Activated CD4-positive, alpha-beta T cell treated with anti-CD3 and anti-CD28 coated beads, Interleukin-2, amount 10 ng/mL, durations not matched to agents 7 days and 5 days (primary cell): ENCODE measurements at regions not wholly inside any gene's neighbourhood (a gene's known extent, or its start where the extent isn't known, plus 50 kb on each side); places are given as distances from the start of the nearest gene placed in this dataset.

ENCODE experiments used
- CTCF ChIA-PET: fragments of 350-600 bp; sonication (Branson Sonifier 250); formaldehyde crosslinking; loops from one replicate; lab custom pipeline; 2021; ENCODE audit warnings: antibody characterized with exemption; lab: Charles Lee
- POLR2A ChIA-PET: fragments of 350-600 bp; sonication (Branson Sonifier 250); formaldehyde crosslinking; loops from one replicate; lab custom pipeline; 2021; ENCODE audit warnings: antibody characterized with exemption; lab: Charles Lee
- DNase-seq: peaks from one replicate; pipeline ENCODE4 v3.0.0-alpha.2; 2020
- H3K27ac Mint-ChIP-seq: one replicate; pipeline ENCODE4 v1.8.0; 2021; ENCODE audit warnings: mild to moderate bottlenecking, moderate library complexity, mixed read lengths
- H3K27me3 Mint-ChIP-seq: one replicate; pipeline ENCODE4 v1.8.0; 2021; ENCODE audit warnings: mixed read lengths
- H3K36me3 Mint-ChIP-seq: one replicate; pipeline ENCODE4 v1.8.0; 2021; ENCODE audit warnings: low read depth, mixed read lengths
- H3K4me1 Mint-ChIP-seq: one replicate; pipeline ENCODE4 v1.8.0; 2021; ENCODE audit warnings: mixed read lengths
- H3K4me3 Mint-ChIP-seq: one replicate; pipeline ENCODE4 v1.8.0; 2021; ENCODE audit warnings: mild to moderate bottlenecking, moderate library complexity, mixed read lengths
- H3K9me3 Mint-ChIP-seq: one replicate; pipeline ENCODE4 v1.8.0; 2021; ENCODE audit warnings: mixed read lengths

GRCh38 chr12:107329569-107330324 is 236.4 kb upstream of the CRY1 start:
- ChIA-PET CTCF (interaction anchor here (0.6 to 1.6 kb wide), 4 partner anchors 9 to 21 kb away, joined by 3 to 15 read pairs (median 4); no protein-coding TSS in a partner anchor), POLR2A (no interaction called here)
- Mint-ChIP-seq H3K27me3 (no peaks in the 10 kb centered on the region), H3K36me3 (peaks cover 37% of the 10 kb centered on the region), H3K4me3 (no peak overlapping the region), H3K9me3 (peaks cover 5% of the 10 kb centered on the region), H3K27ac (no peak overlapping the region), H3K4me1 (peaks cover 74% of the 10 kb centered on the region)
- DNase-seq = no peak

DNA sequence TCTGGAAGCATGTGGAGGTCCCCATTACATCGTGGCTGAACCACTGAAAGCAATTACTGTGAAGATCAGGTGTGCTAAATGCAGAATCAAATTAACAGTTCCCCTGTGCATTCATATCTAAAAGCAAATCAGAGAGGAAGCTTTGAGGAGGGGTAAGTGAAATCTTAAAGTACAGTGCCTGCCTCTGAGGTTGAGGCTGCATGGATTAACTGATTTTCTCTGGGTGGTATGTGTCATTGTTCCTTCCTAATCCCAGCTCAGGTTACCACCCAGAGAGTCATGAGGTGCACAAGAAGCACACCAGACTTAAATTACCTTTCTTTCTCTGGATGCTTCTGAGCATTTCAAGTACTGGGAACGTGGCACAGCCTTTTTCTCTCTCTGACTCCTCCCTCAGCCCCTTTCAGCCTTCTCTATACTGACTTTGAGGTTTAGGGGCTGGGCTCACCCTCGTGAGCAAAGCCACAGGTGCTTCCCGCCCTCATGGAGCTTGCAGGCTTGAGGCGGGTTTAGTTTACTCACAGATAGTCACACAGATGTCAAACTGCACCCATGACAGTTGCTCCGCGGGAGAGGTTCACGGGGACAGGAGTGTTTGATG is 237.6 kb upstream of the CRY1 start:
- ChIA-PET CTCF (interaction anchor here (1.6 kb wide), 1 partner anchor 11 kb away, joined by 15 read pairs; no protein-coding TSS in a partner anchor), POLR2A (interaction anchor here (0.9 kb wide), 1 partner anchor 38 kb away, joined by 4 read pairs; no protein-coding TSS in a partner anchor)
- DNase-seq = peak; percentile 35
- H3K4me3 Mint-ChIP-seq = no peak overlapping the region
- peaks cover 5% of the 10 kb centered on the region for H3K9me3 Mint-ChIP-seq
- peaks cover 44% of the 10 kb centered on the region for H3K36me3 Mint-ChIP-seq
- peak overlapping the region; percentile 13 for H3K27ac Mint-ChIP-seq
- peaks cover 68% of the 10 kb centered on the region for H3K4me1 Mint-ChIP-seq
- H3K27me3 Mint-ChIP-seq = no peaks in the 10 kb centered on the region

GRCh38 chr12:107331471-107331870 is 238.1 kb upstream of the CRY1 start:
- ChIA-PET CTCF (interaction anchor here (1.0 to 2.4 kb wide), 3 partner anchors 8 to 25 kb away, joined by 3 to 15 read pairs (median 5); no protein-coding TSS in a partner anchor), POLR2A (interaction anchor here (0.9 kb wide), 1 partner anchor 38 kb away, joined by 4 read pairs; no protein-coding TSS in a partner anchor)

DNA sequence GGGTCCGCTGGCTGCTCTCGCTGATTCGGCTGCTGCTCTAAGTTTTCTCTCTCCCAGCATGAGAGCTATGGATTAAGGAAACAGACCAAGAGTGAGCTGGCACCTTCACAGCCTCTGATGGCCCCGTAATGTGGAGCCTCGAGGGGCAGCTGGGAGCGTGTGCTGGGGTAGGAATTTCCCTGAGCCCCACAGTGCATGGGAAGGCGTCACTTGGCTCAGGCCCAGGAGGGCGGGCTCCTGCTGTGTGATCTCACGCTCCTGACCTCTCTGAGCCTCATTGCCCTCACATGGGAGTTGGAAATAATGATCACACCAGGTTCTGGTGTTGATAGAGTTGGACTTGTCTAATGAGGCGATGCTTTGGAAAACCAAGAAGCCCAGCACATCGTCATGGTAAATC is 238.6 kb upstream of the CRY1 start:
- Mint-ChIP-seq H3K4me3 (no peak overlapping the region), H3K4me1 (peaks cover 70% of the 10 kb centered on the region), H3K36me3 (peaks cover 51% of the 10 kb centered on the region), H3K9me3 (peaks cover 5% of the 10 kb centered on the region), H3K27me3 (no peaks in the 10 kb centered on the region), H3K27ac (no peak overlapping the region)
- ChIA-PET CTCF (interaction anchor here (1.0 to 2.4 kb wide), 2 partner anchors 9 to 25 kb away, joined by 3 to 5 read pairs; no protein-coding TSS in a partner anchor), POLR2A (interaction anchor here (0.9 kb wide), 1 partner anchor 37 kb away, joined by 4 read pairs; no protein-coding TSS in a partner anchor)
- DNase-seq = no peak

More at GRCh38 chr12:107331471-107331870, 238.1 kb upstream of the CRY1 start:
- H3K36me3 Mint-ChIP-seq = peaks cover 50% of the 10 kb centered on the region
- no peaks in the 10 kb centered on the region for H3K27me3 Mint-ChIP-seq
- H3K4me3 Mint-ChIP-seq = no peak overlapping the region
- peaks cover 5% of the 10 kb centered on the region for H3K9me3 Mint-ChIP-seq
- H3K4me1 Mint-ChIP-seq = peaks cover 70% of the 10 kb centered on the region
- DNase-seq = no peak
- H3K27ac Mint-ChIP-seq = no peak overlapping the region

DNA sequence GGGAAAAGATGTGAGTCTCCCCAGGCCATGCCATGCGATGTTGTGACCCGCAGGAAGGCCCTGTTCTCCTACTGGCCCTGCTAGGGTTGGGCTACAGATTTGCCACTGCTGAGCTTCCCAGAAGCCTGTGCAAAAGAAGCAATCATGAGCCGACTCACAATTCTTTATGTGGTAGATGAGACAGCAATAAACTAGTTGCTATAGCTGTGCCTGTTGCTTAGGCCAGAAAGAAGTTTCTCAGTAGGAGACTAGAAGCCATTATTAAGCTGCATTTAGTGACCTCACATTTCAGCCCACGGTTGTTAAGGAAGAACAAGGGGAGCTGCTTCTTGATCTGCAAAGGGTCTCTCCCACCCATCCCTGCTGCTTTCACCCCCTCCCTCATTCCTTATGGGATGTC is 239.4 kb upstream of the CRY1 start:
- no peak for DNase-seq
- no peak overlapping the region for H3K4me3 Mint-ChIP-seq
- no peaks in the 10 kb centered on the region for H3K27me3 Mint-ChIP-seq
- ChIA-PET CTCF (interaction anchor here (0.8 to 2.4 kb wide), 5 partner anchors 9 to 201 kb away, joined by 4 to 7 read pairs (median 5); no protein-coding TSS in a partner anchor), POLR2A (no interaction called here)
- peaks cover 56% of the 10 kb centered on the region for H3K36me3 Mint-ChIP-seq
- no peak overlapping the region for H3K27ac Mint-ChIP-seq
- H3K9me3 Mint-ChIP-seq = peaks cover 5% of the 10 kb centered on the region
- H3K4me1 Mint-ChIP-seq = peaks cover 69% of the 10 kb centered on the region

- DNase-seq = no peak
- Mint-ChIP-seq H3K36me3 (peaks cover 50% of the 10 kb centered on the region), H3K4me1 (peaks cover 44% of the 10 kb centered on the region), H3K9me3 (peaks cover 4% of the 10 kb centered on the region), H3K4me3 (no peak overlapping the region), H3K27ac (no peak overlapping the region), H3K27me3 (no peaks in the 10 kb centered on the region)
- POLR2A ChIA-PET = no interaction called here
- CTCF ChIA-PET = interaction anchor here (1.1 to 2.0 kb wide), 4 partner anchors 15 to 271 kb away, joined by 3 to 6 read pairs (median 4); no protein-coding TSS in a partner anchor
Observed at GRCh38 chr12:107335802-107336570, 242.6 kb upstream of the CRY1 start.

DNA sequence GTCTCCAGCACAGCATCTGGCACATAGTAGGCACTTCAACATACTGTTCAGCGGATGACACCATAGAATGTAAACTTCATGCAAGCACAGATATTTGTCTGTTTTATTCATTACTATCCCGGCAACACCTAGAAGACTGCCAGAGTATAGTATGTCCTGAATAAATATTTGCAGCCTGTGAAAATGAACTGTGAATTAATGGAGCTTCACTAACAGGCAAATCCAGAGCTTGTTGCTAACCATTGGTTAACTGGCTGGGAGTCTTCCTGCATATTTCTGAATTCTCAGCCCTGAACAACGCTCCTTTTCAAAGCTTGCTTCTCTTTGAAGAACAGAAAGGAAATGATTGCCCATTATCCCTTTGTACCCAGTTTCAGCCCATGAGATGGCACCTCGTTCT is 243.3 kb upstream of the CRY1 start:
- no peaks in the 10 kb centered on the region for H3K27me3 Mint-ChIP-seq
- peaks cover 45% of the 10 kb centered on the region for H3K4me1 Mint-ChIP-seq
- ChIA-PET POLR2A (interaction anchor here (0.7 kb wide), 1 partner anchor 13 kb away, joined by 3 read pairs; no protein-coding TSS in a partner anchor), CTCF (interaction anchor here (1.1 to 2.0 kb wide), 4 partner anchors 16 to 270 kb away, joined by 3 to 6 read pairs (median 4); no protein-coding TSS in a partner anchor)
- no peak overlapping the region for H3K27ac Mint-ChIP-seq
- H3K36me3 Mint-ChIP-seq = peaks cover 53% of the 10 kb centered on the region
- peaks cover 8% of the 10 kb centered on the region for H3K9me3 Mint-ChIP-seq
- no peak overlapping the region for H3K4me3 Mint-ChIP-seq
- no peak for DNase-seq

GRCh38 chr12:107337346-107338095 is 244.2 kb upstream of the CRY1 start:
- Mint-ChIP-seq H3K36me3 (peaks cover 51% of the 10 kb centered on the region), H3K9me3 (peaks cover 13% of the 10 kb centered on the region), H3K27ac (no peak overlapping the region), H3K27me3 (no peaks in the 10 kb centered on the region), H3K4me1 (peaks cover 39% of the 10 kb centered on the region), H3K4me3 (no peak overlapping the region)
- ChIA-PET POLR2A (no interaction called here), CTCF (interaction anchor here (1.1 to 2.0 kb wide), 4 partner anchors 17 to 270 kb away, joined by 3 to 6 read pairs (median 4); no protein-coding TSS in a partner anchor)
- DNase-seq = no peak

- POLR2A ChIA-PET = no interaction called here
- no peak overlapping the region for H3K4me3 Mint-ChIP-seq
- H3K27ac Mint-ChIP-seq = no peak overlapping the region
- H3K9me3 Mint-ChIP-seq = peaks cover 16% of the 10 kb centered on the region
- H3K36me3 Mint-ChIP-seq = peaks cover 52% of the 10 kb centered on the region
- no peak for DNase-seq
- H3K27me3 Mint-ChIP-seq = no peaks in the 10 kb centered on the region
- CTCF ChIA-PET = no interaction called here
- H3K4me1 Mint-ChIP-seq = peaks cover 28% of the 10 kb centered on the region
Observed at GRCh38 chr12:107339487-107339886, 246.1 kb upstream of the CRY1 start.

- Mint-ChIP-seq H3K36me3 (peaks cover 52% of the 10 kb centered on the region), H3K27me3 (no peaks in the 10 kb centered on the region), H3K27ac (no peak overlapping the region), H3K4me1 (peaks cover 28% of the 10 kb centered on the region), H3K4me3 (no peak overlapping the region), H3K9me3 (peaks cover 16% of the 10 kb centered on the region)
- ChIA-PET CTCF (no interaction called here), POLR2A (no interaction called here)
- DNase-seq = no peak
Observed at GRCh38 chr12:107339932-107340331, 246.6 kb upstream of the CRY1 start.

- Mint-ChIP-seq H3K27ac (no peak overlapping the region), H3K9me3 (peaks cover 16% of the 10 kb centered on the region), H3K36me3 (peaks cover 51% of the 10 kb centered on the region), H3K27me3 (no peaks in the 10 kb centered on the region), H3K4me1 (peaks cover 32% of the 10 kb centered on the region), H3K4me3 (no peak overlapping the region)
- DNase-seq = no peak
- CTCF ChIA-PET = interaction anchor here (1.4 to 1.5 kb wide), 2 partner anchors 8 to 16 kb away, joined by 3 to 4 read pairs; no protein-coding TSS in a partner anchor
- POLR2A ChIA-PET = no interaction called here
Observed at GRCh38 chr12:107340898-107341297, 247.5 kb upstream of the CRY1 start.
